ENCODE measurements at regions not wholly inside any gene's neighbourhood (a gene's known extent, or its start where the extent isn't known, plus 50 kb on each side); places are given as distances from the start of the nearest gene placed in this dataset.
"Not testable (repeated sequence)": the region's sequence is repeated elsewhere in the genome, so short reads cannot be mapped to it uniquely, and the experiment has no call there.

GRCh38 chr1:30099587-30100523 is 623.5 kb downstream of the MATN1 start:
- no peak for DNase-seq (ENCODE audit: low spot score)

DNA sequence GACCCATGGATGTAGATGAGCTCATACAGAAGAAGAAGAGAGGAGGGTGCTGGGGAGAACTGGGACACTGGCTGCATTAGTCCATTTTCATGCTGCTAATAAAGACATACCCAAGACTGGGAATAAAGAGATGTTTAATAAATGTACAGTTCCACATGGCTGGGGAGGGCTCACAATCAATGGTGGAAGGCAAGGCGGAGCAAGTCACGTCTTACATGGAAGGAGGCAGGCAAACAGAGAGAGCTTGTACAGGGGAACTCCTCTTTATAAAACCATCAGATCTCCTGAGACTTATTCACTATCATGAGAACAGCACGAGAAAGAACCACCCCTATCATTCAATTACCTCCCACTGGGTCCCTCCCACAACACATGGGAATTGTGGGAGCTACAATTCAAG is 625.5 kb downstream of the MATN1 start:
- DNase-seq (ENCODE audit: low spot score), result not testable (repeated sequence)

GRCh38 chr1:30095451-30096025 is 627.8 kb downstream of the MATN1 start:
- DNase-seq (ENCODE audit: low spot score), result no peak

DNA sequence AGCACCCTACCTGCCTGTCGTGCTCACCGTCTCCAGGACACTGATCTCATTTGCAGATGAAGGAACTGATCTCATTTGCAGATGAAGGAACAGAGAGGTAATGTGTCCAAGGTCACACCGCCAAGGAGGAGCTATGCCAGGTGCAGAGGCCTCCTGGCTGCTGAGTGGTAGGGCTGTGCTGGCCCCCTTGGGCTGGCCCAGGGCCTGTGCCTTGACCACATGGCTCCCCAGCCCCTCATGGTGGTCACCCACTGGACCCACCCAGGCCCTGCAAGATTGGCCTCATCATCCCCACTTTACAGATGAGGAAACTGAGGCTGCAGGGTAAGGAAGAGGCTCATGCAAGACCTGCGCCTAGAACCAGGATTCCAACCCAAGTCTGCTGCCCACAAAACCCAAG is 628.3 kb downstream of the MATN1 start:
- DNase-seq (ENCODE audit: low spot score), result no peak

GRCh38 chr1:30092051-30092858 is 631.1 kb downstream of the MATN1 start:
- DNase-seq (ENCODE audit: low spot score), result no peak

DNA sequence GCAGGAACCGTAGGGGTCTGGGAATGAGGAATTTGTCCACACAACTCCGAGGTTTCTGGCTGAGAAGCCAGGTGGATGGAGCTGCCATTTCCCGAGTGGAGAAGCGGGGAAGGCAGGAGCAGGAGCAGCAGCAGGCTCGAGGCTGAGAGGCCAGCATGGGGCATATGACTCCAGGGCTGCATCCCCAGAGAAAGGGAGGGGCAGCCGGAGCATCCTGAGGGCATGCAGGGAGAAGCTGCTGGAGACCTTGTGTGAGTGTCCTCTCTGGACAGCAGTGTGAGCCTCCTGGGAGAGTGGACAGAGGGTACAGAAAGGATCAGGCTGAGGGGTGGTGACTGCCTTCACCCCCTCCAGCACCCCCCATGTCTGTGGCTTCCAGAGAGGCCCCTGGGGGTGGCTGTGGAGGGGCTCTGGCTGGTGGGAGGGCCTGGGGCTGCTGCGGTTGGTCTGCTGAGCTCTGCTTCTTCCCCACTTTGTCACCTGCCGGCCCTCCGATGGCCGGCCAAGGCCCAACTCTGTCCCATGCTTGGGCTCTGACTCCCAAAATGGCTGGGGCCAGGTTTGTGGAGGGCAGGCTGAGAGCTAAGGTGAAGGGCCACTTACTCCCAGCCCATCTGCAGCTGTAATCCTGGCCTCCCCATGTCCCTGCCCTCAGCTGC is 633.1 kb downstream of the MATN1 start:
- no peak for DNase-seq (ENCODE audit: low spot score)

DNA sequence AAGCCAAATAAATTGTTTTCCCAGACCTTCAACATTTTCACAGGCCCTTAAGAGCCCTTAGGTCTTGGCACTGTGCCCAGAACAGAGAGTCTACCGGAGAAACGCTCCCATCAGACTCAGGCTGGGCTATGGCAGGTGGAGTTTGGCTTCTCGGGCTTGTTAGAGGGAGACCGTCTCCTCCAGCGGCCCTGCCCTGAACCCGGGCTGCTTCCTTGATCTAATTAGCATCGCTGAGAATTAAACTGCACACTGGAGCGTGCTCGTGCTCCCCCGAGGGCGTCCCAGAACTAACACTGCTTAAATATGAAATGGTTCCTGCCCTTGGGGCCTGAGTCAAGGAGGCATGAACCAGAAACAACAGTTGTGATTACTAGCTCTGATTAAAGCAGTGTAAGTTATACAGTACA is 634.4 kb downstream of the MATN1 start:
- no peak for DNase-seq (ENCODE audit: low spot score)

- DNase-seq (ENCODE audit: low spot score), result no peak
These were observed 634.8 kb downstream of the MATN1 start for GRCh38 chr1:30088594-30088993.

- no peak for DNase-seq (ENCODE audit: low spot score)
These were observed 635.9 kb downstream of the MATN1 start for GRCh38 chr1:30087465-30087864.

GRCh38 chr1:30085811-30086770 is 637.3 kb downstream of the MATN1 start:
- DNase-seq (ENCODE audit: low spot score), result peak; percentile 68

- no peak for DNase-seq (ENCODE audit: low spot score)
These were observed 638.3 kb downstream of the MATN1 start for GRCh38 chr1:30084909-30085571.

GRCh38 chr1:30083800-30084464 is 639.5 kb downstream of the MATN1 start:
- peak; percentile 76 for DNase-seq (ENCODE audit: low spot score)

DNA sequence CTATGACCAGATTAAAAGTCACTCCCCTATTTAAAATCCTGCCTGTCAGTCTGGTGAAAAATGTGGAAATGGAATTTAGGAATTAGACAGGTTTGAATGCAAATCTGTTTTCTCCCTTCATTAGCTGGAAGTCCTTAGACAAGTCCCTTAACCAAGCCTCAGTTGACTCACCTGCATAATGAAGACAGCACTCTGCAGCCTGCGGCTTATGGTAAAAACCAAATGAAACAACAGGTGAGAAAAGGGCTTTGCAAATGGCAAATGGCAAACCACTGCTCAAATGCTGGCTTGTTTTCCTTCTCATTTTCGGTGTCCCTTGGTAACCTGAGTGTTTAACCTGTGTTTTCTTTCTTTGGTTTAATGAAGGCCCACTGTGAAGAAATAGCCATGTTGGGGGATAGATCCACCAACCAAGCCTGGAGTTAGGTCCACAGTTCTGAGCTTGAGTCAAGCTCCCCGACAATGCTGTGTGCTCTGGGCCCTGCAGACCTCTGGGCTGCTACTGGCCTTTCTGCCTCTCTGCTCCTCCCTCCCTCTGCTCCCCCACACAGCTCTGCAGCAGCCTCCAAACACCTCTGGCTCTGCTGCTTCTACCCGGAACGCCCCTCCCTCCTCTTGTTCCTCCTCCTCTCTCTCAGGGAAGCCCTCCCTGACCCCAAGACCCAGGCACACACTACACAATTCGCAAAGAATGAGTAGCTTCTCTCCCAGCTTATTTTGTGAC is 641.8 kb downstream of the MATN1 start:
- DNase-seq (ENCODE audit: low spot score), result no peak

- DNase-seq (ENCODE audit: low spot score), result not testable (repeated sequence)
These were observed 647.5 kb downstream of the MATN1 start for GRCh38 chr1:30075916-30076315.

- no peak for DNase-seq (ENCODE audit: low spot score)
These were observed 654.5 kb downstream of the MATN1 start for GRCh38 chr1:30068787-30069472.

GRCh38 chr1:30064547-30064946 is 658.8 kb downstream of the MATN1 start:
- DNase-seq (ENCODE audit: low spot score), result no peak

DNA sequence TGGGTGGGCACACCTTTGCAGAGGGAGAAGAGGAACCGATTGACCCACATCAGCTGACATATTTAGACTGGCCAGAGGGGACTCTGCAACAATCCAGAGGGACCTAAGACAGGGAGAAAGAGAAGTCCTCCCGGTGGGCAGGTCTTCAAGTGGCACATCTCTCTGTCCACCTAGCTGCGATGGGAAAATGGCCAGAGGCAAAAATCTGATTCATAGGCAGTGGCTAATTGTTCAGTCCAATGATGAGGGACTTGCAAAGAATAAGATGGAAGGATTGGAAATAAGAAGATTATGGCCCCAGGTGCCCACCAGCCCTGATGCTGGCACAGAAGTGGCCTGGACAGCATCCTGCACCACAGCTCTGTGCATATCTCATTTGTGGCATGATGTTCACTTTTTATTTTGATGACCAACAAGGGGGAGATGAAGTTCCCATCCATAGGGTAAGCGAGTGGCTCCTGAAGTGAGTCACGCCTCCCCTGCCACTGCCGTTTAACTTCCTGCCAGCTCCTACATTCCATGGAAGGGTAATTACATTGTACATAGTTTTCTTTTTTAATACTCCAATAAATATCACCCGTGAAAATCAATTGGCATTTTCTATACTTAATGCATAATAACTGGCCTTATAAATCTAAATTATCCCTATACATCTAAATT is 659.6 kb downstream of the MATN1 start:
- DNase-seq (ENCODE audit: low spot score), result no peak

Measured in umbilical cord (tissue), 1 donor.